A549 (cell line): ENCODE measurements at regions not wholly inside any gene's neighbourhood (a gene's known extent, or its start where the extent isn't known, plus 50 kb on each side); places are given as distances from the start of the nearest gene placed in this dataset.

ENCODE experiments used
- POLR2A ChIP-seq: IDR thresholded peaks from 2 replicates; pipeline ENCODE4 v1.6.1; 2012; ENCODE audit warnings: mild to moderate bottlenecking, low read length
- USF2 ChIP-seq: fragments of 450-650 bp; IDR thresholded peaks from 2 replicates; pipeline ENCODE4 v1.6.1; 2014; ENCODE audit warnings: antibody characterized with exemption

GRCh38 chr1:87167157-87167789, 161.4 kb upstream of the LMO4 start:
- TF ChIP-seq POLR2A (no peak), USF2 (no peak)
